Fibroblast of skin of abdomen (primary cell): ENCODE measurements at regions not wholly inside any gene's neighbourhood (a gene's known extent, or its start where the extent isn't known, plus 50 kb on each side); places are given as distances from the start of the nearest gene placed in this dataset.

Experiments used
- DNase-seq: peaks from one replicate; pipeline ENCODE4 v3.0.0-alpha.2; 2013

DNA sequence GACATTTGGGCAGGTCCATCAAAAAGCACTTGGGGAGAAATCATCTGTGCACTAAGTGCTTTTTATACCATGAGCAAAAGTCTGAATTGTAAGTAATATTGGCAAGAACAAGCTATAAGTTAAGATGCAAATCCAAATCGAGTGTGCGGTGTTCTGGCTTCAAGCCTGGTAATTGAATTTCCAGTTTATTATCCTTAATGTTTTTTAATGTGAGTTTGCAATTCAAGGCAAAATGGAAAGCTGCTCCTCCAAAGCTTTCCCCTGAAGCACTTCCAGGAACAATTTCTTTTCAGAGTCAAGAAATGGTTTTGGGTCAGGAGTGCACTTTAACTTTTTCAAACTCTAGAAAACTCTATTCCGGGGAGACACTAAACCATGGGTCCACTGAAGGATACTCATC, 445.7 kb downstream of the TOX3 start:
- DNase-seq, result no peak

DNA sequence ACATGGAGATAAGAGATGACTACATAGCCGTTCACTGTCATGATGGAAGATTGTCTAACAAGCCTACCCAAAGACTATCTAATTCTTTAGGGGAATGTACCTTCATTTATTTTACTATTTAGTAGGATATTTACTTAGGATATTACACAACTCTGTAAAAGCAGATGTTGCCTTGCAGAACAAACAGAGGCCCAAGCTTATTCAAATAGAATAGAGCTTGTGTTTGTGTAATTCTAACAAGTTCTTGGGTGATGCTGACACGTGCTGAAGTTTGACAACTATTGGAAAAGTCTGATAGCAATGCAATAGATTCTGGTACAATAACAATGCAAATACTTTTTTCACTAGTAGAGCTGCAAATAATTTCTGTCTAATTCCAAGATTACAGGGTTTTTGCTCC, 447.6 kb downstream of the TOX3 start:
- no peak for DNase-seq

GRCh38 chr16:52095471-52095870, 451.5 kb downstream of the TOX3 start:
- no peak for DNase-seq

DNA sequence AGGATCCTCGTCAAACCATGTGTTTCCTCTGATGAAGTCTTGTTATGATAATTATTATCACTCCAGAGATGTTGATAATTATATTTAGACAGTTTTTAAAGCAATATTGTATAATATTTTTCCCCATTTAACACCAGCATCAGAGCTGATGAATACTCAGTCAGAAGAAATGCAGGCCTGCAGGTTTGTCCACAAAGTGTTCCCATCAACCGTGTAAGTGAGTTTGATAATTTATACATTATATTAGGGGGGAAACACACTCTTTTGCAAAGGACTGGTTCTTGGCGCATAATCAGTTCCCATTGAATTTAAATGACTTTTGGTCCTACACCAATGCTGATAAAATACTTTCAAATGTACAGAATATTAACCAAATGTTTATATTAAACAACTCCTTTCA, 454.8 kb downstream of the TOX3 start:
- no peak for DNase-seq

- peak; percentile 7 for DNase-seq
Observed at GRCh38 chr16:52090080-52090479, 456.9 kb downstream of the TOX3 start.

DNA sequence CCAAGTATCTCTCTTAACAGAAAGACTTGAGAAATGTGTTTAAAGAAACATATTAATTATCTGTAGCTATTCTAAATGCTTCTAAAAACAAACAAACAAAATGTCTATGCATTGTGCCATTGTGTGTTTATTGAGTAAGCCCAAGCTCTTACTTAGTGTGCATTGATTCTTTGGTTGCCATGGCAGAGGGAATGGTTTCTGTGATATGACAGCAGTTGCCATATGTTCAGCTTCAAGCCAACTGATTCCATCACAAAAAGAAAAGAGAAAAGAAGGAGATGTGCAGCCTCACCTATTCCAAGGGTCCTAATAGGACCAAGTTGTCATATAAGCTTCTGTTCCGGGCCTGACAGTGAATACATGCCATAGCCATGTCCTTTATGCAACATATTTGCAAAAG, 457.5 kb downstream of the TOX3 start:
- DNase-seq, result no peak

- no peak for DNase-seq
Observed at GRCh38 chr16:52086901-52087300, 460.0 kb downstream of the TOX3 start.

- no peak for DNase-seq
Observed at GRCh38 chr16:52078716-52079655, 468.0 kb downstream of the TOX3 start.

GRCh38 chr16:52077607-52078006, 469.3 kb downstream of the TOX3 start:
- no peak for DNase-seq

GRCh38 chr16:52076801-52077201, 470.1 kb downstream of the TOX3 start:
- DNase-seq, result no peak

DNA sequence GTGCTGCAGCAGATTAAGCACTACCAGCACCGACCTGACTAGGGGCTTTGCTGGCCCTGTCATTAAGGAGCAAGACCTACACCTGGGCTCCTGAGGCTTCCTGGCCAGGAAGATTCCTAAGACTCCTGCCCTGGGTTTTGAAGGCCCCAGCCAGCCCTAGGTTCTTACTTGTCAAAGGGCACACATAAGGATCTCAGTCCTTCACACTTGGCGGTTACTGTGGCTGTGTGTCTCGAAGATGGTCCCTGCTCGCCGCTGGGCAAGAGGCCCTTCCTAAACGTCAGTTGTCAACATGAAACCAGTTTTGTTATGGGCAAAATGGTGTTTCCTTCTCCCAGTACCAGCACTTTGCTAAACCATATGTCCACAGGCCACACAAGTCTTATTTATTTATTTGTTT, 470.6 kb downstream of the TOX3 start:
- no peak for DNase-seq

DNA sequence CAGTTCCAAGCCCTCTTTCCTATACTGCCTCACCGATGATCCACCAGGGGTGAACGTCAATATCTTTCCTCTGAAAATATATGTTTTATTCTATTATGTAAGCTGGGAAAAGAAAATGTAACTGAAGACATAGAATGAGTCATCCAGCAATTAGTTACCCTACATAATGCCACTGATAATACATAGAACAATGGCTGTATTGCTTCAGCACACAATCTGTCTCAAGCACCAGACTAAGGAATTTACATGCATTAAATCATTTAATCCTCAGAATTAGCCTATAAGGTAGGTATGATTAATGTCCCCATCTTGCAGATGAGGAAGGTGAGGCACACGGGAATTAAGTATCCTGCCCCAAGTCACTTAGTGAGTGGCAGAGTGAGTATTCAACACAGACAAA, 472.8 kb downstream of the TOX3 start:
- no peak for DNase-seq

DNA sequence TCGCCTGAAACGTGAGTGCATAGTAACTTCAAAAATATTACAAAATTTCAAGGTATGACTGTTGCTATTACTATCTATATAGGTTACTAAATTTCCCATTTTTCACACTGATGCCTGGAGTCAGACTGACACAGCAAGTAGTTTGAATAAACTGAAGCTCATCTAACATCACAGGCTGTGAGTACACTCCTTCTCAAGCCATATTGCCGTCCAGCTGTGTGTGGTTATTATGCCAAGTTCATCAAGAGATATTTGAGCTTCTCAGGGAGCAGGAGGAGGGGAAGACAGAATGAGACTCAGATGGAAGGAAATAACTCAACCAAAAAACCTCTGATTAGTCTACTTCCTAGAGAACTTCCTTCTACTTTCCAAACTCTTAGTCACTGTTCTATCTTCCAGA, 473.9 kb downstream of the TOX3 start:
- no peak for DNase-seq

- DNase-seq, result no peak
Observed at GRCh38 chr16:52071101-52071500, 475.8 kb downstream of the TOX3 start.

GRCh38 chr16:52070341-52071057, 476.4 kb downstream of the TOX3 start:
- DNase-seq, result no peak

DNA sequence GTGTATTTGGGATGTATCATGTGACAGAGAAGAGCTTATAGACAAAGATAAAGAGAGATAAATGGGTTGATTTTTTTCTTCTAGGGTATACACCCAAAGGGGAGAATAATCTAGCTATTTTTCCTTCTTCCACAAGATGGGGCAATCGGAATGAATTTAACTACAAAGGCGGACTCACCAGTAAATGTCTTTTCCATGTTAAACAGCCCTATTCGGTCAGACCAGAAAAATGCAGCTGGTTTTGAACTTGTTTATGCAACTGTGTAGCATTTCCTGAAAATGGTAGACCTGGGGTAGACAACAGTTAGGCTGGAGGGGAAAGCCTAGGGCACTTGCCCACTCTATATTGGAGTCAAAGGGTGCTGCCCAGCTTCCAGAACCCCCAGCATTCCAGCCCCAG, 477.1 kb downstream of the TOX3 start:
- DNase-seq, result peak; percentile 9

GRCh38 chr16:52068447-52069074, 478.4 kb downstream of the TOX3 start:
- no peak for DNase-seq

- no peak for DNase-seq
Observed at GRCh38 chr16:52066962-52067361, 480.0 kb downstream of the TOX3 start.

DNA sequence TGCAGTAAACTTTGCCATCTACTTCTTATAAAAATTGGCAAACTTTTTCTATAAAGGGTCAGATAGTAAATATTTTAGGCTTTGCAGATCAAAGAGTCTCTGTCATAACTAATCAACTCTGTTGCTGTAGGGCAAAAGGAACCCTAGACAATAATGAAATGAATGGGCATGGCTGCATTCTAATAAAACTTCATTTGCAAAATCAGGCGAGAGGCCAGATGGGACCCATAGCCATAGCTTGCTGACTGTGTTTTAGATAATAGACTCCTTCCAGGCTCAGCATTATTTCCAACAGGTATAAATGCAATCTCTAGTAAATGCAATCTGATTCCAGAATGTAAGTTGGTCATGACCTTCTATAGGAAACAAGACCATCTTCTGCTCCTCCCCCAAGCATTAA, 490.7 kb downstream of the TOX3 start:
- DNase-seq, result no peak

GRCh38 chr16:52055381-52055780, 491.6 kb downstream of the TOX3 start:
- DNase-seq, result no peak

DNA sequence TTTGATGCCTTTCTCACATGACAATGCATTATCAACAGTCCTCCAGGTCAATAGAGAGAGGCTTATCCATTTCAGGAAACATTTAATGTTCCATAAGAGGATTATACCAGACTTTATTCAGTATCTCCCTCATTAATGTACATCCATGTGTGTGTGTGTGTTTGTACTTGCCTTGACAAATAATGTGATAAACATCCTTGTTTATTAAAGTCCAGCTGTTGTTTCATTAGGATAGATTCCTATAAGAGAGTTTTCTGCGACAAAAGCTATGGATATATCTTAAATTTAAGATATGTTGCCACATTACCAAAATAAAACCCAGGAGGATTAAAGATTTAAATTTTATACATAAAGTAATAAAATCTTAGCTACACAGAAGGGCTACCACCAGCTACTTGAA, 492.6 kb downstream of the TOX3 start:
- no peak for DNase-seq

- DNase-seq, result no peak
Observed at GRCh38 chr16:52052818-52053217, 494.1 kb downstream of the TOX3 start.

- DNase-seq, result no peak
Observed at GRCh38 chr16:52051414-52052172, 495.4 kb downstream of the TOX3 start.
